ENCODE measurements at regions not wholly inside any gene's neighbourhood (a gene's known extent, or its start where the extent isn't known, plus 50 kb on each side); places are given as distances from the start of the nearest gene placed in this dataset.

- TF ChIP-seq CTCF (IDR thresholded peaks at IDR 0.05): no peak
- no peak for TF ChIP-seq POLR2A (IDR thresholded peaks at IDR 0.05)
Observed at GRCh38 chr1:224497714-224498573, 63.3 kb upstream of the WDR26 start.
